Transverse colon (tissue), 4 donors: ENCODE measurements at regions not wholly inside any gene's neighbourhood (a gene's known extent, or its start where the extent isn't known, plus 50 kb on each side); places are given as distances from the start of the nearest gene placed in this dataset.

Experiments
- DNase-seq: peaks from one replicate; pipeline ENCODE4 v3.0.0-alpha.2; 2019
- H3K27ac ChIP-seq, 4 donors: fragments of 200-600 bp; sonication (generic); 2 replicates each; pipeline ENCODE4 v1.5.1; 2016 to 2018; ENCODE audit warnings: inconsistent platforms in 4 of 4
- H3K27me3 ChIP-seq: fragments of 200-600 bp; sonication (generic); 2 replicates; pipeline ENCODE4 v1.5.1; 2017; ENCODE audit warnings: inconsistent platforms
- H3K36me3 ChIP-seq, 4 donors: fragments of 200-600 bp; sonication (generic); 2 replicates each; pipeline ENCODE4 v1.5.1; 2017 to 2019; ENCODE audit warnings: inconsistent platforms in 4 of 4
- H3K4me1 ChIP-seq, 4 donors: fragments of 200-600 bp; sonication (generic); 2 replicates each; pipeline ENCODE4 v1.5.1; 2017 to 2020; ENCODE audit warnings: inconsistent platforms in 4 of 4
- H3K4me3 ChIP-seq, 4 donors: fragments of 200-600 bp; sonication (generic); 1 replicate in 1 of 4; 2 replicates in 3 of 4; pipeline versions ENCODE4 v1.5.1 to v1.6.1; 2017 to 2019; ENCODE audit warnings: inconsistent platforms in 4 of 4
- H3K9me3 ChIP-seq, 2 donors: fragments of 200-600 bp; sonication (generic); 2 replicates each; pipeline ENCODE4 v1.5.1; 2017 to 2019; ENCODE audit warnings: inconsistent platforms in 2 of 2
- EP300 ChIP-seq: sonication (generic); formaldehyde crosslinking; IDR thresholded peaks from one replicate; pipeline ENCODE4 v1.6.1; 2017; ENCODE audit warnings: antibody characterized with exemption, low read depth
- POLR2A ChIP-seq: fragments of 450-650 bp; IDR thresholded peaks from one replicate; pipeline ENCODE4 v1.6.1; 2016; ENCODE audit warnings: antibody characterized with exemption, mild to moderate bottlenecking, moderate library complexity
- POLR2AphosphoS5 ChIP-seq, 3 donors: sonication (generic); formaldehyde crosslinking; IDR thresholded peaks; one replicate each; pipeline ENCODE4 v1.6.1; 2016; ENCODE audit warnings: antibody characterized with exemption in 3 of 3
- WGBS, 2 donors: methylation state at CpG; one replicate each; pipeline ENCODE4 v1.1.5; 2018; ENCODE audit warnings: low coverage in 1 of 2; 5-methylcytosine and 5-hydroxymethylcytosine counted together
- in situ Hi-C, 4 donors: fragments of 200-750 bp; cut with MboI; loops; one replicate each; pipeline versions ENCODE4 v1.15.0 to v1.15.1; 2017; ENCODE audit warnings: low sequenced_read_pairs in 3 of 4, low pct_ligation_motif_present in 1 of 4, low pct_unique_long_range_greater_than_20kb in 1 of 4
- intact Hi-C: fragments of 100-400 bp; cut with DNase I; formaldehyde crosslinking; loops from one replicate; pipeline ENCODE4 v1.15.1; 2023; ENCODE audit warnings: low total_unique reads
- TF ChIP-seq, protein P1 (sequence below), 5 experiments: fragments of 200-600 bp in 3 of 5; fragments of 450-650 bp in 2 of 5; sonication (generic) in 3 of 5; IDR thresholded peaks; 1 replicate in 2 of 5; 2 replicates in 3 of 5; pipeline ENCODE4 v1.5.1; 2016 to 2017; ENCODE audit warnings: antibody characterized with exemption in 5 of 5, inconsistent platforms in 3 of 5, mild to moderate bottlenecking in 2 of 5, moderate library complexity in 1 of 5

DNA sequence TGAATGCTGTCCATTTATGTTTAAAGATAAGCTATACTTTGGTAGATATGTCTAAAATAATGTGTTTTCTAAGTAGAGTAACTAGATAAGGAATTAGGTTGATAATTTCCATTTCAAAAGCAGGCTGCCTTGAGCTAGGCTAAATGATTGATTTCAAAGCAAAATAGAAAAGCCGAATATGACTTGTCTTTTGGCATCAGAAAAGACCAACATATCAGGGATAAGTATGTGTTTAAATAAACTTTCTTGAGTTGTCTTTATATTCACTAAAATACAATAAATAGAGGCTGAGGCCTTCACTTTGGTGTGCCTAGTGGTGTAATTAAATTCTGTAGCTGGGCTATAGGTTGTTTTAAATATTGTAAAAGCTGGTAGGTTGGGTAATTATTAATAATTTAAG is 569.0 kb downstream of the TAF11L14 start:
- in situ Hi-C loops: no loop called here
- H3K4me3 ChIP-seq: no peak overlapping the region
- WGBS, 2 donors: 67 to 92% methylated on average over 1 of the region's 1 CpG
- H3K27me3 ChIP-seq: no peaks in the 10 kb centered on the region
- intact Hi-C loops: no loop called here
- no peaks in the 10 kb centered on the region for H3K36me3 ChIP-seq
- H3K27ac ChIP-seq: no peak overlapping the region
- TF ChIP-seq POLR2A (no peak), POLR2AphosphoS5 (IDR thresholded peaks at IDR 0.05) (no peak), EP300 (no peak)
- TF ChIP-seq, protein P1, sequence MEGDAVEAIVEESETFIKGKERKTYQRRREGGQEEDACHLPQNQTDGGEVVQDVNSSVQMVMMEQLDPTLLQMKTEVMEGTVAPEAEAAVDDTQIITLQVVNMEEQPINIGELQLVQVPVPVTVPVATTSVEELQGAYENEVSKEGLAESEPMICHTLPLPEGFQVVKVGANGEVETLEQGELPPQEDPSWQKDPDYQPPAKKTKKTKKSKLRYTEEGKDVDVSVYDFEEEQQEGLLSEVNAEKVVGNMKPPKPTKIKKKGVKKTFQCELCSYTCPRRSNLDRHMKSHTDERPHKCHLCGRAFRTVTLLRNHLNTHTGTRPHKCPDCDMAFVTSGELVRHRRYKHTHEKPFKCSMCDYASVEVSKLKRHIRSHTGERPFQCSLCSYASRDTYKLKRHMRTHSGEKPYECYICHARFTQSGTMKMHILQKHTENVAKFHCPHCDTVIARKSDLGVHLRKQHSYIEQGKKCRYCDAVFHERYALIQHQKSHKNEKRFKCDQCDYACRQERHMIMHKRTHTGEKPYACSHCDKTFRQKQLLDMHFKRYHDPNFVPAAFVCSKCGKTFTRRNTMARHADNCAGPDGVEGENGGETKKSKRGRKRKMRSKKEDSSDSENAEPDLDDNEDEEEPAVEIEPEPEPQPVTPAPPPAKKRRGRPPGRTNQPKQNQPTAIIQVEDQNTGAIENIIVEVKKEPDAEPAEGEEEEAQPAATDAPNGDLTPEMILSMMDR (IDR thresholded peaks at IDR 0.05): no peak
- peaks cover 0 to 6% of the 10 kb centered on the region in 2 donors for H3K9me3 ChIP-seq
- DNase-seq: no peak
- H3K4me1 ChIP-seq: no peaks in the 10 kb centered on the region

DNA sequence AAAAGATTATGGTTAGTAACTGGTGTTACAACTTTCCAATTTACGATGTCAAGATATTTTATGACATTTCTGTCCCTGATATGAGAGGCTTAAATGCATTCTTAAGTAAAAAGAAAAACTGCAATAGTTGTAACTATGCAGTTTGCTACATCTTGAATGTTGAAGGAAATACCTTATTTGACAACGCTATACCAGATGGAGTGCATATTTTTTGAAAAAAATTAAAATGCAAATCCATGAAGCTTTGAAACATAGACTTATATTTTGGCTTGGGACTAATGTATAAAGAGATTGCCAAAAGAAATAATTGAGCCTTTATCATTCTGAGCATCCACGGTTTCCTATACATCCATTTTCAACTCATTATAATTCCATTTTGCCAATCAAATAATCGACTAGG is 579.4 kb downstream of the TAF11L14 start:
- Histone ChIP-seq H3K4me3 (no peak overlapping the region), H3K4me1 (no peaks in the 10 kb centered on the region), H3K36me3 (no peaks in the 10 kb centered on the region), H3K27me3 (no peaks in the 10 kb centered on the region), H3K9me3 (no peaks in the 10 kb centered on the region), H3K27ac (no peak overlapping the region)
- intact Hi-C loops: no loop called here
- TF ChIP-seq POLR2A (no peak), POLR2AphosphoS5 (IDR thresholded peaks at IDR 0.05) (no peak), EP300 (no peak)
- TF ChIP-seq, protein P1 (IDR thresholded peaks at IDR 0.05): no peak
- DNase-seq: no peak
- in situ Hi-C loops: no loop called here
- WGBS, 2 donors: 74 to 79% methylated on average over 4 of the region's 4 CpGs

DNA sequence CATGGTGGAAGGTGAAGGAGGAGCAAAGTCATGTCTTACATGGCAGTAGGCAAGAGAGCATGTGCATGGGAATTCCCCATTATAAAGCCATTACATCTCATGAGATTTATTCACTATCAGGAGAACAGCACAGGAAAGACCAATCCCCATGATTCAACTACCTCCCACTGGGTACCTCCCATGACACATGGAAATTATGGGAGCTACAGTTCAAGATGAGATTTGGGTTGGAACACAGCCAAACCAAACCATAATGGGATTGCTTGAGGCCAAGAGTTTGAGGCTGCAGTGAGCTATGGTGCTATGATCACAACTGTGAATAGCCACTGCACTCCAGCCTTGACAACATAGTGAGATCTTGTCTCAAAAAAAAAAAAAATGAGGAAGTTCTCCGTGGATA is 581.8 kb downstream of the TAF11L14 start:
- in situ Hi-C loops (no loop called here), intact Hi-C loops (no loop called here)
- H3K27ac ChIP-seq: no peak overlapping the region
- 30% methylated on average over 1 of the region's 1 CpG; no CpG with 5 or more reads in 1 of the 2 donors for WGBS, 2 donors
- H3K36me3 ChIP-seq: no peaks in the 10 kb centered on the region
- TF ChIP-seq, protein P1 (IDR thresholded peaks at IDR 0.05): no peak
- no peak for TF ChIP-seq EP300
- no peak for TF ChIP-seq POLR2AphosphoS5 (IDR thresholded peaks at IDR 0.05)
- TF ChIP-seq POLR2A: no peak
- DNase-seq: no peak
- H3K4me3 ChIP-seq: no peak overlapping the region
- H3K27me3 ChIP-seq: no peaks in the 10 kb centered on the region
- no peaks in the 10 kb centered on the region for H3K4me1 ChIP-seq
- no peaks in the 10 kb centered on the region for H3K9me3 ChIP-seq

DNA sequence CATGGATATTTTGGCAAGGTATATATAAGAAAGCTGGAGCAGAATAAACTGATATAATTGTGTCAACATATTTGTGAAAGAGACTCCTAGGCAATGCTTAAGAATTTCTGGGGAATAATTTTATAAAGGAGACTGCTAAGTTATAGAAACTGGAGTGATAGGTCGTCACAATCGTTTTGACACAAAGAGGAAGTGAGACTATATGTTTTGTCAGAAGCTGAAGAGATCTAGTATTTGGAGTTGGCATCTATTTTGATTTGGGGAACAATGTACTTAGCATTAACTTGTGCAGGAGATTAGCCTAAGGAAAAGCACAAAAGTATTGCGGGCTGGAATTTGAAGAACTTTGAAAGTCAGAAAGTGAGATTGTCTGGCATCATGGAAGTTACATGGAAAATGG is 582.5 kb downstream of the TAF11L14 start:
- Histone ChIP-seq H3K4me1 (no peaks in the 10 kb centered on the region), H3K27ac (no peak overlapping the region), H3K9me3 (no peaks in the 10 kb centered on the region), H3K4me3 (no peak overlapping the region), H3K36me3 (no peaks in the 10 kb centered on the region), H3K27me3 (no peaks in the 10 kb centered on the region)
- intact Hi-C loops: no loop called here
- no peak for DNase-seq
- WGBS, 2 donors: 50 to 77% methylated on average over 3 of the region's 3 CpGs
- no peak for TF ChIP-seq POLR2AphosphoS5 (IDR thresholded peaks at IDR 0.05)
- no peak for TF ChIP-seq EP300
- in situ Hi-C loops: no loop called here

DNA sequence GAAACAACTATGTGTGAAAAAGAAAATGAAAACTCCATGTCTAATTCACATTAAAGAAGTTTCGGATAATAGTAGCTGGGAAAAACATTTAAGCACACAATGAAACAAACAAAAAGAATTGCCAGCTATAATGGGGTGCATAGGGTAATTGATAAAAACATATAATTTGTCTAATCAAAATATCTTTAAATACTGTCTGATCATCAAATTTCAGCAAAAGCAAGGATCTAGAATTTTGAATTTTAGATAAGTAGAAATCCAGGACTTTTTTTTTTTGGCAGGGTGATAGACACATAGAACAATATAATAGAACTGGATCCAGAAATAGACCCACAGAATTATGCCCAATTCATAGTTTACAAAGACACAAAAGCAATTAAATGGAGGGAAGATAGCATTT is 585.0 kb downstream of the TAF11L14 start:
- no peaks in the 10 kb centered on the region for H3K36me3 ChIP-seq
- no peaks in the 10 kb centered on the region for H3K4me1 ChIP-seq
- no peaks in the 10 kb centered on the region for H3K27me3 ChIP-seq
- 85 to 100% methylated on average over 1 of the region's 1 CpG for WGBS, 2 donors
- TF ChIP-seq POLR2A: no peak
- no peak for TF ChIP-seq POLR2AphosphoS5 (IDR thresholded peaks at IDR 0.05)
- TF ChIP-seq, protein P1 (IDR thresholded peaks at IDR 0.05): no peak
- TF ChIP-seq EP300: no peak
- intact Hi-C loops (no loop called here), in situ Hi-C loops (no loop called here)
- no peak overlapping the region for H3K4me3 ChIP-seq
- no peak for DNase-seq
- no peak overlapping the region for H3K27ac ChIP-seq
- no peaks in the 10 kb centered on the region for H3K9me3 ChIP-seq
